ENCODE measurements at regions not wholly inside any gene's neighbourhood (a gene's known extent, or its start where the extent isn't known, plus 50 kb on each side); places are given as distances from the start of the nearest gene placed in this dataset.

DNA sequence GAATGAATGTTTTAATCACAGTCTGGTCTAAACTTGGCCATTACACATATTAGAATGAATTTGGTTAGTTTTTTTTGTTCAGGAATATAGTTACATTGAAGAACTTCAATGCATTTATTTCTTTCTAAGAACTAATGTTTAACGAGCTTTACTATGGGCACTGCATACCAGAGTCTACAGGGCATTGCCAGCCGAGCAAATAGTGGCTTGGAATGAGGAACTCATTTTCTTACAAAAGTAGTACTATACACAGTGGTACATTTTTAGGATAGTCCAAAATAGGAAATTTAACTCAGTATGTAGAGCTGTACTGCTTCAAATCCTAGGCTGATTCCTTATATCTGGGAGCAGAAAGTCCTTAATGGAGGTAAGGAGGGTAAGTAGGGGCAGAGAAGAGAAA is 155.4 kb downstream of the CARTPT start:
- H3K9me1 ChIP-seq (ENCODE audit: insufficient read depth, low read length): no peaks in the 10 kb centered on the region
- H2BK15ac ChIP-seq (ENCODE audit: low read depth, low read length): no peak overlapping the region
- H2BK120ac ChIP-seq (ENCODE audit: low read depth, low read length): no peak overlapping the region
- dilution Hi-C loops (cut with HindIII; ENCODE audit: low sequenced_read_pairs, unreplicated experiment) (no loop called here), in situ Hi-C loops (cut with MboI; ENCODE audit: low sequenced_read_pairs) (no loop called here), intact Hi-C loops (cut with micrococcal nuclease) (no loop called here)
- no peak overlapping the region for H3K4me3 ChIP-seq (ENCODE audit: insufficient read depth, low read depth, low read length)
- H3K27ac ChIP-seq (ENCODE audit: insufficient read depth, low read length): no peak overlapping the region
- POLR2A ChIA-PET (ENCODE audit: unreplicated experiment): no interaction called here
- H2AK9ac ChIP-seq (replicated peaks; ENCODE audit: low read depth, low read length, poor library complexity): no peak overlapping the region
- H3K9me3 ChIP-seq (ENCODE audit: control insufficient read depth, insufficient read depth, low read length): no peaks in the 10 kb centered on the region
- H2AFZ ChIP-seq (replicated peaks; ENCODE audit: low read length, poor library complexity): no peak overlapping the region
- no CpG with 5 or more reads among the region's 2 CpGs for WGBS, 2 experiments (ENCODE audit: extremely low coverage in 2 of 2, insufficient read length in 1 of 2)
- TF ChIP-seq RCOR1 (IDR thresholded peaks at IDR 0.05; ENCODE audit: insufficient replicate concordance, low read length): no peak
- no peak for TF ChIP-seq CEBPB (IDR thresholded peaks at IDR 0.05; ENCODE audit: low read depth, low read length)
- ATAC-seq (ENCODE audit: low read depth) (no peak), DNase-seq (no peak)
- no peak overlapping the region for H2BK20ac ChIP-seq (ENCODE audit: low read depth, low read length)
- no peak overlapping the region for H3K4ac ChIP-seq (ENCODE audit: low read depth, low read length)
- no peak overlapping the region for H4K91ac ChIP-seq (ENCODE audit: insufficient read depth, low read depth, low read length)
- CTCF ChIA-PET: no interaction called here
- H3K14ac ChIP-seq (replicated peaks; ENCODE audit: low read depth, low read length): no peak overlapping the region
- no TSS peak for BruUV-seq (replicated peaks)
- no peak overlapping the region for H4K5ac ChIP-seq (ENCODE audit: low read depth, low read length)
- no peaks in the 10 kb centered on the region for H3K36me3 ChIP-seq (ENCODE audit: control insufficient read depth, insufficient read depth, low read length)
- no peaks in the 10 kb centered on the region for H3K4me1 ChIP-seq (ENCODE audit: control insufficient read depth, insufficient read depth, low read length)
- no peak overlapping the region for H3K4me2 ChIP-seq (ENCODE audit: low read depth, low read length)
- no peaks in the 10 kb centered on the region for H3K79me1 ChIP-seq (ENCODE audit: low read depth in 1 of 2, low read length in 2 of 2)
- no peak overlapping the region for H2BK5ac ChIP-seq (ENCODE audit: low read depth, low read length, poor library complexity, severe bottlenecking)
- no peak overlapping the region for H2AK5ac ChIP-seq (ENCODE audit: low read depth, low read length)
- H3K18ac ChIP-seq (ENCODE audit: low read depth, low read length): no peak overlapping the region
- no peak overlapping the region for H3K9ac ChIP-seq (ENCODE audit: low read depth, low read length)
- H4K8ac ChIP-seq (ENCODE audit: low read depth in 2 of 2, low read length in 2 of 2): no peak overlapping the region
- peaks cover 11% of the 10 kb centered on the region for H3K27me3 ChIP-seq (ENCODE audit: control insufficient read depth, insufficient read depth, low read length)
- H3K23ac ChIP-seq (ENCODE audit: low read depth, low read length): no peak overlapping the region
- H3K56ac ChIP-seq (ENCODE audit: extremely low read depth, insufficient read depth, low read length): no peak overlapping the region
- no peaks in the 10 kb centered on the region for H4K20me1 ChIP-seq (ENCODE audit: insufficient read depth, low read length)

Measured in IMR-90 (cell line).